Fibroblast of mammary gland (primary cell): ENCODE measurements at regions not wholly inside any gene's neighbourhood (a gene's known extent, or its start where the extent isn't known, plus 50 kb on each side); places are given as distances from the start of the nearest gene placed in this dataset.

Experiments used
- DNase-seq: peaks from one replicate; pipeline ENCODE4 v3.0.0-alpha.2; 2010; ENCODE audit warnings: low read depth
- H3K4me3 ChIP-seq: 2 replicates; pipeline ENCODE4 v1.5.1; 2011; ENCODE audit warnings: low read depth, mild to moderate bottlenecking, low read length, moderate library complexity; ENCODE audit not compliant: control insufficient read depth
- TF ChIP-seq, protein P1 (sequence below): conservative IDR thresholded peaks from 2 replicates; pipeline ENCODE4 v1.5.1; 2011; ENCODE audit warnings: low read depth, low read length, inconsistent platforms; ENCODE audit not compliant: control insufficient read depth, insufficient read depth

DNA sequence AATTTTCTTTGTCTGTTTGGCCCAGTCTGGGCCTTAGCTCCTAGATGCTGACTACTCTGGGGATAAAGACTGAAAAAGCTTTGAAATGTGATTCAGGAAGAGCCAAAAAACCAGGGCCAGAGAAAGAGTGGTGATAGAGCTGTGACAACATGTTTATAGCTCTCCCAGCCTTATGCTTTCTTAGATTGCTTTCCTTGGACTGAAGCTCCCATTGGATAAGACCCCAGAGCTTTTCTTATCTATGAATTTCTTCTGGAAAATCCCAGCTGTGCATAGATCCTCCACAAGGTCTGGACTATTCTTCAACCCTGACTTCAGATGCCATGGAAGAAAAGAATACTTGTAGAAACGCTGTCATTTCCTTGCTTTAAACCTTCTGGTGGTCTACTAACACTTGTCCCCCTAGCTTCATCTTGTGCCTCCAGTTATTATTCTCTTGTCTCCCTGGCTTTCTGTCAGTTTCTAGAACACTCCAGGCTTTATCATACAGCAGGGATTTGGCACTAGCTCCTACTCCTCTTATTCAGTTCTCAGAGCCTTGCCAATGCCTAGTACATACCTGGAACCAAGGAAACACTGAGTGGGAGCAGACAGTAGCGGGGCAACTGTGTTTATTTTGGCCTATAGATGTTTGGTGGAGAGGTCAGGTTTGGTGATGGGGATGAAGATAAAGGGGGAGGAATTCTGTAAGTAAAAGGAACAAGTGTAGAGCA, 57.1 kb upstream of the TEX13D start:
- TF ChIP-seq, protein P1, sequence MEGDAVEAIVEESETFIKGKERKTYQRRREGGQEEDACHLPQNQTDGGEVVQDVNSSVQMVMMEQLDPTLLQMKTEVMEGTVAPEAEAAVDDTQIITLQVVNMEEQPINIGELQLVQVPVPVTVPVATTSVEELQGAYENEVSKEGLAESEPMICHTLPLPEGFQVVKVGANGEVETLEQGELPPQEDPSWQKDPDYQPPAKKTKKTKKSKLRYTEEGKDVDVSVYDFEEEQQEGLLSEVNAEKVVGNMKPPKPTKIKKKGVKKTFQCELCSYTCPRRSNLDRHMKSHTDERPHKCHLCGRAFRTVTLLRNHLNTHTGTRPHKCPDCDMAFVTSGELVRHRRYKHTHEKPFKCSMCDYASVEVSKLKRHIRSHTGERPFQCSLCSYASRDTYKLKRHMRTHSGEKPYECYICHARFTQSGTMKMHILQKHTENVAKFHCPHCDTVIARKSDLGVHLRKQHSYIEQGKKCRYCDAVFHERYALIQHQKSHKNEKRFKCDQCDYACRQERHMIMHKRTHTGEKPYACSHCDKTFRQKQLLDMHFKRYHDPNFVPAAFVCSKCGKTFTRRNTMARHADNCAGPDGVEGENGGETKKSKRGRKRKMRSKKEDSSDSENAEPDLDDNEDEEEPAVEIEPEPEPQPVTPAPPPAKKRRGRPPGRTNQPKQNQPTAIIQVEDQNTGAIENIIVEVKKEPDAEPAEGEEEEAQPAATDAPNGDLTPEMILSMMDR: no peak
- no peak overlapping the region for H3K4me3 ChIP-seq
- DNase-seq: no peak

DNA sequence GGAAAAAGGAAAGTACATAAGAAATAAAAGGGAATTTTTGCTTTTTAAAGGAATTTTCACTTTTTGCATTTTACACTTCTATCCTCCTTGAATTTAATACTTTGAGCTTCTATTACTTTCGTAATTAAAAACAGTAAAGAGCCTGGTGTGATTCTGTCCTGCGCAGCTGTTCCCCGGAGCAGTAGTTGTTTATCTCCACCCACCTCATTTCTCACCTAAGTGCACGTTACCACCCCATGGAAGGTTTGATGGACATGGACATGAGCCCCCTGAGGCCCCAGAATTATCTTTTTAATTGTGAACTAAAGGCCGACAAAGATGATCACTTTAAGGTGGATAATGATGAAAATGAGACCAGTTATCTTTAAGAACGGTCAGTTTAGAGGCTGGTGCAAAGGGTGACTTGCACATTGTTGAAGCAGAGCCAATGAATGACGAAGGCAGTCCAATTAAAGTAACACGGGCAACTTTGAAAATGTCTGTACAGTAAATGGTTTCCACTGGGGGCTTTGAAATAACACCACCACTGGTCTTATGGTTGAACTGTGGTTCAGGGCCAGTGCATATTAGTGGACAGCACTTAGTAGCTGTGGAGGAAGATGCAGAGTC, 52.1 kb upstream of the TEX13D start:
- H3K4me3 ChIP-seq: no peak overlapping the region

DNA sequence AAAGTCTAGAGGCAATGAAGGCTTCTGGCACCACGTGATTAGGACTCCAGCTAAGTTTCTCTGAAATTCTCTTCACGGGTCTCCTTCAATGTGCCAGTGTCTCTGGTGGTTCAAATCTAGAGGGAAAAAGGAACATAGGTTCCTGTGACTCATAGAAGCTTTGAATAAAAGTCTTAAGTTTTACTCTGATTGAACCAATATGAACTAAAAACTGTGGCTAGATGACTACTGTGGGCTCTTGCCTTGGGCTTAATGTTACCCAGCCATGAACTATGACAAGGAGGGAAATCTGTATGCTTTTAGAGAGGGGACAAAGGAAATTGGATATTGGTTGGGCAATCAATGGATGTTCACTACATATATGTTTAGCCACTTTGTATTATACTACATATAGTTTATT, 49.9 kb upstream of the TEX13D start:
- H3K4me3 ChIP-seq: no peak overlapping the region
- DNase-seq: no peak
- TF ChIP-seq, protein P1: no peak

More for the DNA sequence above, 52.1 kb upstream of the TEX13D start:
- TF ChIP-seq, protein P1: no peak
- DNase-seq: no peak
